Sigmoid colon (tissue), 4 donors: ENCODE measurements at regions not wholly inside any gene's neighbourhood (a gene's known extent, or its start where the extent isn't known, plus 50 kb on each side); places are given as distances from the start of the nearest gene placed in this dataset.

Experiments
- EP300 ChIP-seq, 4 donors: sonication (generic); formaldehyde crosslinking; IDR thresholded peaks; one replicate each; pipeline ENCODE4 v1.6.1; 2017; ENCODE audit warnings: antibody characterized with exemption in 4 of 4
- TF ChIP-seq, protein P1 (sequence below), 4 experiments: fragments of 450-650 bp in 3 of 4; fragments of 200-600 bp in 1 of 4; IDR thresholded peaks; one replicate each; pipeline ENCODE4 v1.5.1; 2016 to 2019; ENCODE audit warnings: antibody characterized with exemption in 4 of 4, mild to moderate bottlenecking in 3 of 4, moderate library complexity in 2 of 4

DNA sequence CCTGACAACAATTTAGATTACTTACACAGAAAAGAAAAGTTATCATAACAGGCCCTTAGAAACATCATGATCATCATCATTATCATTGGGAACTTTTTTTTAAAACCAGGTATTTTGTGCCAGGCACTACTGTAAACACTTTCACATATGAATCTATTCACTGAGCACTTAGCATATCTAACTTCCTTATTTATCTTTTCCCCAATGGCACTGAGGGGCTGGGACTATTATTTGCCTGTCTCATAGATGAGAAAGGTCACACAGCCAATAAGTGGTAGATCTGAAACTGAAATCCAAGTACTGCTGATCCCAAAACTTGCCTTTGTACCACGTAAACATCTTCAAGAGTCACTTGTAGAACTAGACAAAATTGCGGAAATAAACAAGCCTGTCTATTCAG, 184.2 kb upstream of the RBPJ start:
- TF ChIP-seq, protein P1, sequence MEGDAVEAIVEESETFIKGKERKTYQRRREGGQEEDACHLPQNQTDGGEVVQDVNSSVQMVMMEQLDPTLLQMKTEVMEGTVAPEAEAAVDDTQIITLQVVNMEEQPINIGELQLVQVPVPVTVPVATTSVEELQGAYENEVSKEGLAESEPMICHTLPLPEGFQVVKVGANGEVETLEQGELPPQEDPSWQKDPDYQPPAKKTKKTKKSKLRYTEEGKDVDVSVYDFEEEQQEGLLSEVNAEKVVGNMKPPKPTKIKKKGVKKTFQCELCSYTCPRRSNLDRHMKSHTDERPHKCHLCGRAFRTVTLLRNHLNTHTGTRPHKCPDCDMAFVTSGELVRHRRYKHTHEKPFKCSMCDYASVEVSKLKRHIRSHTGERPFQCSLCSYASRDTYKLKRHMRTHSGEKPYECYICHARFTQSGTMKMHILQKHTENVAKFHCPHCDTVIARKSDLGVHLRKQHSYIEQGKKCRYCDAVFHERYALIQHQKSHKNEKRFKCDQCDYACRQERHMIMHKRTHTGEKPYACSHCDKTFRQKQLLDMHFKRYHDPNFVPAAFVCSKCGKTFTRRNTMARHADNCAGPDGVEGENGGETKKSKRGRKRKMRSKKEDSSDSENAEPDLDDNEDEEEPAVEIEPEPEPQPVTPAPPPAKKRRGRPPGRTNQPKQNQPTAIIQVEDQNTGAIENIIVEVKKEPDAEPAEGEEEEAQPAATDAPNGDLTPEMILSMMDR (IDR thresholded peaks at IDR 0.05) = no peak
- no peak for TF ChIP-seq EP300 (IDR thresholded peaks at IDR 0.05)
